SK-N-MC (cell line): ENCODE measurements at regions not wholly inside any gene's neighbourhood (a gene's known extent, or its start where the extent isn't known, plus 50 kb on each side); places are given as distances from the start of the nearest gene placed in this dataset.

ENCODE experiments used
- EZH2 ChIP-seq: fragments of 200-600 bp; sonication (generic); IDR thresholded peaks from one replicate; pipeline ENCODE4 v1.6.1; 2017; ENCODE audit warnings: antibody characterized with exemption
- FOXP2 ChIP-seq: optimal IDR thresholded peaks from 2 replicates; pipeline ENCODE3; 2011; ENCODE audit warnings: mild to moderate bottlenecking, moderate library complexity; ENCODE audit not compliant: insufficient read depth; ENCODE audit errors: extremely low read length, control extremely low read depth
- POLR2AphosphoS5 ChIP-seq: IDR thresholded peaks from 2 replicates; pipeline ENCODE4 v1.6.1; 2012; ENCODE audit warnings: mild to moderate bottlenecking, low read depth, low read length, borderline replicate concordance

DNA sequence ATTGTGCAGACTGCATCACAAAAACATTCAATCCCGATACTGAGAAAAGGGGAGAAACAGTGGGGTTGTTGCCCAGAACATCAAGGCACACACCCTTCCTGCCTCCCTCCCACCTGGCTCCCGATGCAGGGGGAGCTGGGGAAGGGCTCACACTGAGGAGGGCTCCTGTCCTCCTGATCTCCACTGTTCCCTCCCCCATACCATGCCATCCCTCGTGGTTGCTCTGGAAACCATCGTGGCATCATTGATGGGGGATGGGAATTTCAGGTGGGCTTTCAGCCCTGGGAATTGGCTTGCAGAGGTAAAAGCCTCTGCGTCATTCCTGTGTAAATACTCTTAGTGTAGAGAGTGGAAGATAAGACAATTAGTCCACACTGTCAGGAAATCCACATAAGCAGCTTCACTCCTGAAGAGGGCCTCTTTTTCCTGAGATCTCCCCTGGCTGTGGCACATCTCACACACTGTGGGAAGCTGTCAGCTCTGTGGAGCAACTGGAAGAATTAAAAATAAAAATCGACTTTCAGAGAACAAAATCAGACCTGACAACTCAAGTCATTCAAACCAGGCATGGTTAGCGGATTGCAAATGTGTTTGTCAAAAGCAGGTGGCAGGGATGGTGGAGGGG is 176.0 kb downstream of the CHST1 start:
- TF ChIP-seq FOXP2 (no peak), POLR2AphosphoS5 (no peak), EZH2 (no peak)
